Hepatocyte (in vitro differentiated cells): ENCODE measurements at regions not wholly inside any gene's neighbourhood (a gene's known extent, or its start where the extent isn't known, plus 50 kb on each side); places are given as distances from the start of the nearest gene placed in this dataset.

Experiments used
- DNase-seq: peaks from one replicate; pipeline ENCODE4 v3.0.0-alpha.2; 2016; ENCODE audit warnings: low spot score
- H2AFZ ChIP-seq: fragments of 200-600 bp; sonication (generic); 2 replicates; pipeline ENCODE4 v1.6.0; 2016; ENCODE audit warnings: antibody characterized with exemption, mild to moderate bottlenecking
- H3K27ac ChIP-seq: fragments of 200-600 bp; sonication (generic); 2 replicates; pipeline ENCODE4 v1.5.1; 2016; ENCODE audit warnings: mild to moderate bottlenecking
- H3K27me3 ChIP-seq: fragments of 200-600 bp; sonication (generic); 2 replicates; pipeline ENCODE4 v1.6.1; 2016
- H3K36me3 ChIP-seq: fragments of 200-600 bp; sonication (generic); replicated peaks from 2 replicates; pipeline ENCODE4 v1.5.1; 2016; ENCODE audit warnings: low read depth; ENCODE audit not compliant: insufficient read depth
- H3K4me1 ChIP-seq: fragments of 200-600 bp; sonication (generic); 2 replicates; pipeline ENCODE4 v1.5.1; 2016; ENCODE audit warnings: mild to moderate bottlenecking, moderate library complexity; ENCODE audit not compliant: insufficient read depth
- H3K4me2 ChIP-seq: fragments of 200-600 bp; sonication (generic); 2 replicates; pipeline ENCODE4 v1.6.0; 2016
- H3K4me3 ChIP-seq: fragments of 200-600 bp; sonication (generic); 2 replicates; pipeline ENCODE4 v1.5.1; 2016; ENCODE audit warnings: mild to moderate bottlenecking
- H3K79me2 ChIP-seq: fragments of 200-600 bp; sonication (generic); 2 replicates; pipeline ENCODE4 v1.6.0; 2017; ENCODE audit warnings: mild to moderate bottlenecking
- H3K9me2 ChIP-seq: fragments of 200-600 bp; sonication (generic); replicated peaks from 2 replicates; pipeline ENCODE4 v1.6.0; 2017; ENCODE audit warnings: mild to moderate bottlenecking; ENCODE audit not compliant: insufficient read depth
- H3K9me3 ChIP-seq: fragments of 200-600 bp; sonication (generic); 2 replicates; pipeline ENCODE4 v1.5.1; 2016; ENCODE audit warnings: low read depth, mild to moderate bottlenecking
- H4K20me1 ChIP-seq: fragments of 200-600 bp; sonication (generic); 2 replicates; pipeline ENCODE4 v1.6.0; 2016; ENCODE audit warnings: mild to moderate bottlenecking; ENCODE audit not compliant: insufficient read depth, poor library complexity, severe bottlenecking
- CTCF ChIP-seq: fragments of 200-600 bp; sonication (generic); IDR thresholded peaks from 2 replicates; pipeline ENCODE4 v1.5.1; 2016; ENCODE audit warnings: antibody characterized with exemption, mild to moderate bottlenecking; ENCODE audit not compliant: poor library complexity
- EZH2 ChIP-seq: fragments of 200-600 bp; sonication (generic); IDR thresholded peaks from 2 replicates; pipeline ENCODE4 v1.6.1; 2016; ENCODE audit warnings: antibody characterized with exemption, mild to moderate bottlenecking, borderline replicate concordance
- EZH2phosphoT487 ChIP-seq: fragments of 200-600 bp; sonication (generic); IDR thresholded peaks from one replicate; pipeline ENCODE4 v1.6.1; 2018; ENCODE audit warnings: antibody characterized with exemption, mild to moderate bottlenecking, low read depth, moderate library complexity; ENCODE audit not compliant: unreplicated experiment, severe bottlenecking
- whole genome bisulfite sequencing: methylation state at CpG from one replicate; pipeline ENCODE4 v1.1.6; 2016; ENCODE audit warnings: low lambda C conversion rate; ENCODE audit errors: missing lambda C conversion rate; 5-methylcytosine and 5-hydroxymethylcytosine counted together

GRCh38 chr7:1313613-1314012 lies 80.9 kb downstream of the UNCX start:
- no peaks in the 10 kb centered on the region for H3K9me3 ChIP-seq
- H3K27me3 ChIP-seq = no peaks in the 10 kb centered on the region
- TF ChIP-seq EZH2phosphoT487 = no peak
- no peak for TF ChIP-seq CTCF
- TF ChIP-seq EZH2 = no peak
- no peak overlapping the region for H2AFZ ChIP-seq
- no peaks in the 10 kb centered on the region for H3K9me2 ChIP-seq
- H3K4me2 ChIP-seq = no peak overlapping the region
- H4K20me1 ChIP-seq = no peaks in the 10 kb centered on the region
- WGBS = 81% methylated on average over 15 of the region's 15 CpGs
- no peak for DNase-seq
- H3K4me3 ChIP-seq = no peak overlapping the region
- no peak overlapping the region for H3K27ac ChIP-seq
- no peaks in the 10 kb centered on the region for H3K79me2 ChIP-seq
- no peaks in the 10 kb centered on the region for H3K4me1 ChIP-seq
- no peaks in the 10 kb centered on the region for H3K36me3 ChIP-seq

- no peaks in the 10 kb centered on the region for H3K4me1 ChIP-seq
- H3K4me3 ChIP-seq = no peak overlapping the region
- no peak for DNase-seq
- H3K27ac ChIP-seq = no peak overlapping the region
- no peaks in the 10 kb centered on the region for H3K9me3 ChIP-seq
- H3K4me2 ChIP-seq = no peak overlapping the region
- H3K9me2 ChIP-seq = no peaks in the 10 kb centered on the region
- TF ChIP-seq EZH2phosphoT487 = no peak
- TF ChIP-seq CTCF = no peak
- no peak for TF ChIP-seq EZH2
- no peaks in the 10 kb centered on the region for H3K79me2 ChIP-seq
- 86% methylated on average over 27 of the region's 28 CpGs for WGBS
- no peaks in the 10 kb centered on the region for H3K27me3 ChIP-seq
- no peaks in the 10 kb centered on the region for H3K36me3 ChIP-seq
- H4K20me1 ChIP-seq = no peaks in the 10 kb centered on the region
- H2AFZ ChIP-seq = no peak overlapping the region
These were observed 81.6 kb downstream of the UNCX start for GRCh38 chr7:1314021-1314907.

- Histone ChIP-seq H3K27ac (no peak overlapping the region), H3K9me3 (no peaks in the 10 kb centered on the region), H2AFZ (no peak overlapping the region), H4K20me1 (no peaks in the 10 kb centered on the region), H3K4me3 (no peak overlapping the region), H3K4me2 (no peak overlapping the region), H3K36me3 (no peaks in the 10 kb centered on the region), H3K79me2 (no peaks in the 10 kb centered on the region), H3K27me3 (no peaks in the 10 kb centered on the region), H3K9me2 (no peaks in the 10 kb centered on the region), H3K4me1 (no peaks in the 10 kb centered on the region)
- WGBS = 86% methylated on average over 20 of the region's 26 CpGs
- DNase-seq = no peak
- TF ChIP-seq CTCF = no peak
- no peak for TF ChIP-seq EZH2
- TF ChIP-seq EZH2phosphoT487 = no peak
These were observed 82.3 kb downstream of the UNCX start for GRCh38 chr7:1314908-1315450.
